H1 (cell line): ENCODE measurements at regions not wholly inside any gene's neighbourhood (a gene's known extent, or its start where the extent isn't known, plus 50 kb on each side); places are given as distances from the start of the nearest gene placed in this dataset.

Experiments used
- CTCF ChIA-PET: fragments of 300-600 bp; sonication (Branson Sonifier 250); formaldehyde crosslinking; loops from one replicate; lab custom pipeline; 2021; ENCODE audit not compliant: partially characterized antibody; lab: Charles Lee
- POLR2A ChIA-PET: fragments of 300-600 bp; sonication (Branson Sonifier 250); formaldehyde crosslinking; loops from one replicate; lab custom pipeline; 2021; ENCODE audit warnings: inconsistent platforms; ENCODE audit not compliant: partially characterized antibody; lab: Charles Lee
- DNase-seq, 2 experiments: peaks; one replicate each; pipeline versions ENCODE4 v3.0.0 to v3.0.0-alpha.2; 2010 to 2022; ENCODE audit warnings: low spot score in 2 of 2, low read depth in 1 of 2, mixed read lengths in 1 of 2
- FAIRE-seq: peaks from 2 replicates; lab custom pipeline; 2011; peaks lifted over from hg19 to GRCh38; lab: Jason Lieb, UNC
- H2AFZ ChIP-seq: 2 replicates; pipeline ENCODE4 v1.8.1; 2012; ENCODE audit warnings: low read length, inconsistent platforms
- H2AK5ac ChIP-seq: 2 replicates; pipeline ENCODE4 v1.6.1; 2013; ENCODE audit warnings: low read depth, low read length
- H2BK120ac ChIP-seq: replicated peaks from 2 replicates; pipeline ENCODE3; 2013; ENCODE audit warnings: low read depth, low read length, inconsistent platforms
- H2BK12ac ChIP-seq: 2 replicates; pipeline ENCODE4 v1.6.1; 2013; ENCODE audit warnings: low read depth, low read length
- H2BK15ac ChIP-seq: 2 replicates; pipeline ENCODE4 v1.6.1; 2013; ENCODE audit warnings: low read length
- H2BK20ac ChIP-seq: 2 replicates; pipeline ENCODE4 v1.6.1; 2013; ENCODE audit warnings: low read length
- H2BK5ac ChIP-seq: 2 replicates; pipeline ENCODE4 v1.6.1; 2013; ENCODE audit warnings: low read depth, low read length
- H3K14ac ChIP-seq: 2 replicates; pipeline ENCODE4 v1.6.1; 2013; ENCODE audit warnings: inconsistent platforms; ENCODE audit not compliant: insufficient read length
- H3K18ac ChIP-seq: 2 replicates; pipeline ENCODE4 v1.6.1; 2013; ENCODE audit warnings: low read length; ENCODE audit errors: extremely low read depth
- H3K23ac ChIP-seq: 2 replicates; pipeline ENCODE4 v1.6.1; 2013; ENCODE audit warnings: inconsistent platforms; ENCODE audit not compliant: insufficient read length
- H3K23me2 ChIP-seq: 2 replicates; pipeline ENCODE4 v1.6.1; 2013; ENCODE audit warnings: low read depth, low read length
- H3K27ac ChIP-seq: 2 replicates; pipeline ENCODE4 v1.6.1; 2011; ENCODE audit warnings: low read depth, low read length, inconsistent platforms
- H3K27me3 ChIP-seq, 4 experiments: replicated peaks in 1 of 4; 1 replicate in 1 of 4; 2 replicates in 3 of 4; pipeline versions ENCODE4 v1.6.1 to v1.8.1; 2011 to 2013; ENCODE audit warnings: low read length in 3 of 4, mild to moderate bottlenecking in 3 of 4, inconsistent platforms in 2 of 4, mixed read lengths in 2 of 4, moderate library complexity in 1 of 4; ENCODE audit not compliant: control insufficient read depth in 3 of 4, insufficient read depth in 3 of 4; ENCODE audit errors: extremely low read depth in 1 of 4
- H3K36me3 ChIP-seq, 4 experiments: 2 replicates each; pipeline versions ENCODE4 v1.6.1 to v1.8.1; 2011 to 2013; ENCODE audit warnings: mild to moderate bottlenecking in 4 of 4, low read length in 3 of 4, moderate library complexity in 2 of 4, control low read depth in 1 of 4, inconsistent platforms in 1 of 4; ENCODE audit not compliant: insufficient read depth in 4 of 4, control insufficient read depth in 2 of 4
- H3K4ac ChIP-seq: replicated peaks from 2 replicates; pipeline ENCODE3; 2013; ENCODE audit warnings: low read length, low read depth, mixed read lengths, inconsistent platforms; ENCODE audit not compliant: insufficient read length
- H3K4me1 ChIP-seq, 4 experiments: replicated peaks in 1 of 4; 1 replicate in 1 of 4; 2 replicates in 3 of 4; pipeline versions ENCODE4 v1.6.1 to v1.8.1; 2011 to 2013; ENCODE audit warnings: low read length in 3 of 4, inconsistent platforms in 2 of 4, mixed read lengths in 1 of 4; ENCODE audit not compliant: insufficient read depth in 4 of 4, control insufficient read depth in 3 of 4
- H3K4me2 ChIP-seq, 2 experiments: 2 replicates each; pipeline versions ENCODE4 v1.6.1 to v1.8.1; 2011 to 2013; ENCODE audit warnings: low read depth in 2 of 2, low read length in 2 of 2, control low read depth in 1 of 2, inconsistent platforms in 1 of 2, mild to moderate bottlenecking in 1 of 2; ENCODE audit not compliant: insufficient read depth in 1 of 2
- H3K4me3 ChIP-seq, 4 experiments: fragments of 200-600, 300-600 bp in 1 of 4; sonication (generic), shearing (Covaris generic), sonication (Bioruptor Twin) in 1 of 4; 2 replicates each; pipeline versions ENCODE4 v1.5.1 to v1.8.1; 2011 to 2016; ENCODE audit warnings: low read length in 4 of 4, low read depth in 3 of 4, control low read depth in 2 of 4, inconsistent platforms in 2 of 4, mild to moderate bottlenecking in 2 of 4, mixed read lengths in 1 of 4, moderate library complexity in 1 of 4; ENCODE audit not compliant: insufficient read depth in 2 of 4; ENCODE audit errors: extremely low read depth in 1 of 4
- H3K56ac ChIP-seq: replicated peaks from 2 replicates; pipeline ENCODE3; 2013; ENCODE audit warnings: low read depth, mild to moderate bottlenecking, mixed read lengths, low read length, inconsistent platforms; ENCODE audit not compliant: insufficient read length
- H3K79me1 ChIP-seq: 2 replicates; pipeline ENCODE4 v1.6.1; 2013; ENCODE audit warnings: low read depth, low read length, control low read depth
- H3K79me2 ChIP-seq, 2 experiments: 2 replicates each; pipeline versions ENCODE4 v1.6.1 to v1.8.1; 2012 to 2013; ENCODE audit warnings: low read length in 2 of 2, mild to moderate bottlenecking in 2 of 2, inconsistent platforms in 1 of 2; ENCODE audit not compliant: insufficient read depth in 2 of 2, control insufficient read depth in 1 of 2
- H3K9ac ChIP-seq, 4 experiments: replicated peaks in 1 of 4; 1 replicate in 1 of 4; 2 replicates in 3 of 4; pipeline versions ENCODE4 v1.6.1 to v1.8.1; 2011 to 2013; ENCODE audit warnings: low read depth in 3 of 4, low read length in 3 of 4, control low read depth in 2 of 4, mild to moderate bottlenecking in 2 of 4, moderate library complexity in 2 of 4, inconsistent platforms in 1 of 4; ENCODE audit errors: extremely low read depth in 1 of 4
- H3K9me3 ChIP-seq, 2 experiments: 2 replicates each; pipeline versions ENCODE4 v1.6.1 to v1.8.1; 2012 to 2013; ENCODE audit warnings: mild to moderate bottlenecking in 2 of 2, moderate library complexity in 2 of 2, control low read depth in 1 of 2, inconsistent platforms in 1 of 2, low read depth in 1 of 2, low read length in 1 of 2, mixed read lengths in 1 of 2; ENCODE audit not compliant: insufficient read depth in 2 of 2
- H4K20me1 ChIP-seq, 2 experiments: replicated peaks in 1 of 2; 2 replicates each; pipeline versions ENCODE3 to v1.8.1; 2011 to 2013; ENCODE audit warnings: inconsistent platforms in 2 of 2, low read length in 2 of 2, mild to moderate bottlenecking in 1 of 2; ENCODE audit not compliant: insufficient read depth in 2 of 2, control insufficient read depth in 1 of 2
- H4K5ac ChIP-seq: 2 replicates; pipeline ENCODE4 v1.6.1; 2013; ENCODE audit warnings: low read length, low read depth, mixed read lengths, inconsistent platforms; ENCODE audit not compliant: insufficient read length
- H4K8ac ChIP-seq: 2 replicates; pipeline ENCODE4 v1.8.0; 2013; ENCODE audit warnings: mild to moderate bottlenecking, moderate library complexity, low read length, inconsistent platforms; ENCODE audit not compliant: insufficient read depth; ENCODE audit errors: extremely low read depth
- H4K91ac ChIP-seq: replicated peaks from 2 replicates; pipeline ENCODE3; 2013; ENCODE audit warnings: low read length, mixed read lengths, inconsistent platforms; ENCODE audit not compliant: insufficient read length
- ATF3 ChIP-seq: IDR thresholded peaks from 2 replicates; pipeline ENCODE4 v1.6.1; 2011; ENCODE audit warnings: low read depth, mild to moderate bottlenecking, low read length; ENCODE audit not compliant: insufficient read depth
- BACH1 ChIP-seq: IDR thresholded peaks from 2 replicates; pipeline ENCODE4 v1.6.1; 2012; ENCODE audit warnings: low read length, improper control_type of control experiment
- HDAC2 ChIP-seq, 2 experiments: fragments of 300-600 bp in 1 of 2; sonication (generic) in 1 of 2; IDR thresholded peaks; 2 replicates each; pipeline ENCODE4 v1.6.1; 2011 to 2012; ENCODE audit warnings: low read depth in 2 of 2, low read length in 2 of 2, mild to moderate bottlenecking in 2 of 2, moderate library complexity in 2 of 2, borderline replicate concordance in 1 of 2, inconsistent platforms in 1 of 2
- HDAC6 ChIP-seq: IDR thresholded peaks from one replicate; pipeline ENCODE4 v1.7.1; 2012; ENCODE audit warnings: low read depth, mild to moderate bottlenecking, inconsistent platforms, low read length, moderate library complexity
- JUN ChIP-seq: IDR thresholded peaks from 2 replicates; pipeline ENCODE4 v1.6.1; 2011; ENCODE audit warnings: low read depth, mild to moderate bottlenecking, improper control_type of control experiment, low read length
- KDM5A ChIP-seq: fragments of 200-600 bp; IDR thresholded peaks from 2 replicates; pipeline ENCODE4 v1.7.1; 2012; ENCODE audit warnings: mild to moderate bottlenecking, low read length, inconsistent platforms, mixed read lengths
- NRF1 ChIP-seq: IDR thresholded peaks from 2 replicates; pipeline ENCODE4 v1.6.1; 2011; ENCODE audit warnings: mild to moderate bottlenecking, low read depth, low read length, improper control_type of control experiment
- POLR2AphosphoS5 ChIP-seq: IDR thresholded peaks from 2 replicates; pipeline ENCODE4 v1.6.1; 2011; ENCODE audit warnings: low read depth, low read length
- RBBP5 ChIP-seq: IDR thresholded peaks from 2 replicates; pipeline ENCODE4 v1.7.1; 2012; ENCODE audit warnings: low read depth, mild to moderate bottlenecking, inconsistent platforms, low read length, moderate library complexity, borderline replicate concordance
- SAP30 ChIP-seq: fragments of 300-600 bp; sonication (generic); IDR thresholded peaks from 2 replicates; pipeline ENCODE4 v1.7.1; 2012; ENCODE audit warnings: low read length, moderate library complexity, mild to moderate bottlenecking, inconsistent platforms; ENCODE audit not compliant: insufficient read depth, insufficient replicate concordance
- TAF1 ChIP-seq: IDR thresholded peaks from 2 replicates; pipeline ENCODE4 v1.6.1; 2011; ENCODE audit warnings: mild to moderate bottlenecking, low read depth, low read length
- TBP ChIP-seq: IDR thresholded peaks from 2 replicates; pipeline ENCODE4 v1.6.1; 2011; ENCODE audit warnings: low read depth, low read length, improper control_type of control experiment
- YY1 ChIP-seq: IDR thresholded peaks from 2 replicates; pipeline ENCODE4 v1.6.1; 2011; ENCODE audit warnings: low read depth, mild to moderate bottlenecking, low read length

- no peak overlapping the region for H3K9ac ChIP-seq
- no peak overlapping the region for H4K8ac ChIP-seq
- no peak overlapping the region for H3K56ac ChIP-seq
- no peak for TF ChIP-seq TAF1
- TF ChIP-seq KDM5A: no peak
- TF ChIP-seq BACH1: no peak
- TF ChIP-seq ATF3: no peak
- TF ChIP-seq NRF1: no peak
- no peak for TF ChIP-seq JUN
- no peak for TF ChIP-seq HDAC2 (IDR thresholded peaks at IDR 0.05; ENCODE audit: borderline replicate concordance in 1 of 2, low read depth in 2 of 2, low read length in 2 of 2)
- TF ChIP-seq TBP: no peak
- TF ChIP-seq SAP30: no peak
- TF ChIP-seq YY1: no peak
- no peak for TF ChIP-seq HDAC6
- no peak for TF ChIP-seq RBBP5
- no peak for TF ChIP-seq POLR2AphosphoS5
- TF ChIP-seq, all 59 proteins: peak for 0
- Histone ChIP-seq H2AFZ (no peak overlapping the region), H4K5ac (no peak overlapping the region), H3K18ac (no peak overlapping the region), H3K79me2 (no peaks in the 10 kb centered on the region), H4K91ac (no peak overlapping the region), H3K36me3 (no peaks in the 10 kb centered on the region), H3K4me1 (no peaks in the 10 kb centered on the region), H3K9me3 (no peaks in the 10 kb centered on the region), H4K20me1 (no peaks in the 10 kb centered on the region), H2BK5ac (no peak overlapping the region), H2BK12ac (no peak overlapping the region), H3K4me2 (no peak overlapping the region), H2BK20ac (no peak overlapping the region), H3K14ac (no peak overlapping the region), H2BK120ac (no peak overlapping the region), H3K79me1 (no peaks in the 10 kb centered on the region), H2BK15ac (no peak overlapping the region), H3K4ac (no peak overlapping the region), H3K27me3 (no peaks in the 10 kb centered on the region), H3K27ac (no peak overlapping the region), H2AK5ac (no peak overlapping the region), H3K23me2 (no peaks in the 10 kb centered on the region), H3K4me3 (no peak overlapping the region), H3K23ac (no peak overlapping the region)
- DNase-seq (no peak), FAIRE-seq (no peak)
- POLR2A ChIA-PET: no interaction called here
- CTCF ChIA-PET: no interaction called here
Measured at GRCh38 chr6:48472091-48472490, 361.1 kb upstream of the PTCHD4 start.
